ENCODE measurements at regions not wholly inside any gene's neighbourhood (a gene's known extent, or its start where the extent isn't known, plus 50 kb on each side); places are given as distances from the start of the nearest gene placed in this dataset.

GRCh38 chr1:106266786-106267185 lies 789.7 kb upstream of the PRMT6 start:
- no peak overlapping the region for H3K27ac ChIP-seq (ENCODE audit: low read length)
- H3K4me3 ChIP-seq (ENCODE audit: low read depth in 1 of 2, low read length in 2 of 2): no peak overlapping the region
- peaks cover 0 to 4% of the 10 kb centered on the region in 2 donors for H3K9me3 ChIP-seq (ENCODE audit: control insufficient read depth in 1 of 2, low read length in 2 of 2)
- H3K4me1 ChIP-seq (ENCODE audit: control insufficient read depth in 1 of 2, insufficient read depth in 2 of 2, low read length in 2 of 2): no peaks in the 10 kb centered on the region
- H3K36me3 ChIP-seq (ENCODE audit: control insufficient read depth in 1 of 2, insufficient read depth in 2 of 2, low read length in 2 of 2): no peaks in the 10 kb centered on the region
- no peaks in the 10 kb centered on the region for H3K27me3 ChIP-seq (ENCODE audit: low read depth, low read length)

GRCh38 chr1:106268070-106268469 lies 788.4 kb upstream of the PRMT6 start:
- no peaks in the 10 kb centered on the region for H3K27me3 ChIP-seq (ENCODE audit: low read depth, low read length)
- H3K36me3 ChIP-seq (ENCODE audit: control insufficient read depth in 1 of 2, insufficient read depth in 2 of 2, low read length in 2 of 2): no peaks in the 10 kb centered on the region
- H3K27ac ChIP-seq (ENCODE audit: low read length): no peak overlapping the region
- H3K9me3 ChIP-seq (ENCODE audit: control insufficient read depth in 1 of 2, low read length in 2 of 2): peaks cover 0 to 4% of the 10 kb centered on the region in 2 donors
- no peaks in the 10 kb centered on the region for H3K4me1 ChIP-seq (ENCODE audit: control insufficient read depth in 1 of 2, insufficient read depth in 2 of 2, low read length in 2 of 2)
- H3K4me3 ChIP-seq (ENCODE audit: low read depth in 1 of 2, low read length in 2 of 2): no peak overlapping the region

- no peaks in the 10 kb centered on the region for H3K27me3 ChIP-seq (ENCODE audit: low read depth, low read length)
- H3K27ac ChIP-seq (ENCODE audit: low read length): no peak overlapping the region
- H3K4me3 ChIP-seq (ENCODE audit: low read depth in 1 of 2, low read length in 2 of 2): no peak overlapping the region
- peaks cover 1 to 2% of the 10 kb centered on the region in 2 donors for H3K9me3 ChIP-seq (ENCODE audit: control insufficient read depth in 1 of 2, low read length in 2 of 2)
- H3K36me3 ChIP-seq (ENCODE audit: control insufficient read depth in 1 of 2, insufficient read depth in 2 of 2, low read length in 2 of 2): no peaks in the 10 kb centered on the region
- no peaks in the 10 kb centered on the region for H3K4me1 ChIP-seq (ENCODE audit: control insufficient read depth in 1 of 2, insufficient read depth in 2 of 2, low read length in 2 of 2)
These were observed 779.6 kb upstream of the PRMT6 start for GRCh38 chr1:106276871-106277270.

GRCh38 chr1:106277786-106278185 lies 778.7 kb upstream of the PRMT6 start:
- peaks cover 2 to 4% of the 10 kb centered on the region in 2 donors for H3K9me3 ChIP-seq (ENCODE audit: control insufficient read depth in 1 of 2, low read length in 2 of 2)
- H3K27ac ChIP-seq (ENCODE audit: low read length): no peak overlapping the region
- no peak overlapping the region for H3K4me3 ChIP-seq (ENCODE audit: low read depth in 1 of 2, low read length in 2 of 2)
- no peaks in the 10 kb centered on the region for H3K27me3 ChIP-seq (ENCODE audit: low read depth, low read length)
- no peaks in the 10 kb centered on the region for H3K4me1 ChIP-seq (ENCODE audit: control insufficient read depth in 1 of 2, insufficient read depth in 2 of 2, low read length in 2 of 2)
- no peaks in the 10 kb centered on the region for H3K36me3 ChIP-seq (ENCODE audit: control insufficient read depth in 1 of 2, insufficient read depth in 2 of 2, low read length in 2 of 2)

DNA sequence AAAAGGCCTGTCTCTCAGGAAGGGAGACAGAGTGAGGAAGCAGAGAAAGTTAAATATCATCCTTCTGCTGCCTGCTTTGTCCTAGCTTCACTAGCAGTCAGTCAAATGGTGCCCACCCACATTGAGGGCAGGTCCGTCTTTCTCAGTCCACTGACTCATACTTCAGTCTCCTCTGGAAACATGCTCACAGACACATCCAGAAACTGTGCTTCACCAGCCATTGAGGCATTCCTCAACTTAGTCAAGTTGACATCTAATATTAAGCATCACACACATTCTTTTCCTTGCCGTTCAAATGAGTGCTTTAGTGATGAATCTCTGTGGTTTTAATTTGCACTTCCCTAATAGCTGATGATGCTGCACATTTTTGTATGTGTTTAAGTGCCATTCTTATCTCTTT lies 777.8 kb upstream of the PRMT6 start:
- H3K9me3 ChIP-seq (ENCODE audit: control insufficient read depth in 1 of 2, low read length in 2 of 2): peaks cover 2 to 4% of the 10 kb centered on the region in 2 donors
- H3K27ac ChIP-seq (ENCODE audit: low read length): no peak overlapping the region
- H3K27me3 ChIP-seq (ENCODE audit: low read depth, low read length): no peaks in the 10 kb centered on the region
- H3K4me1 ChIP-seq (ENCODE audit: control insufficient read depth in 1 of 2, insufficient read depth in 2 of 2, low read length in 2 of 2): no peaks in the 10 kb centered on the region
- no peaks in the 10 kb centered on the region for H3K36me3 ChIP-seq (ENCODE audit: control insufficient read depth in 1 of 2, insufficient read depth in 2 of 2, low read length in 2 of 2)
- H3K4me3 ChIP-seq (ENCODE audit: low read depth in 1 of 2, low read length in 2 of 2): no peak overlapping the region

GRCh38 chr1:106289265-106289928 lies 767.1 kb upstream of the PRMT6 start:
- Histone ChIP-seq H3K9me3 (ENCODE audit: control insufficient read depth in 1 of 2, low read length in 2 of 2) (no peaks in the 10 kb centered on the region), H3K36me3 (ENCODE audit: control insufficient read depth in 1 of 2, insufficient read depth in 2 of 2, low read length in 2 of 2) (no peaks in the 10 kb centered on the region), H3K4me3 (ENCODE audit: low read depth in 1 of 2, low read length in 2 of 2) (no peak overlapping the region), H3K27ac (ENCODE audit: low read length) (no peak overlapping the region), H3K4me1 (ENCODE audit: control insufficient read depth in 1 of 2, insufficient read depth in 2 of 2, low read length in 2 of 2) (no peaks in the 10 kb centered on the region), H3K27me3 (ENCODE audit: low read depth, low read length) (no peaks in the 10 kb centered on the region)

DNA sequence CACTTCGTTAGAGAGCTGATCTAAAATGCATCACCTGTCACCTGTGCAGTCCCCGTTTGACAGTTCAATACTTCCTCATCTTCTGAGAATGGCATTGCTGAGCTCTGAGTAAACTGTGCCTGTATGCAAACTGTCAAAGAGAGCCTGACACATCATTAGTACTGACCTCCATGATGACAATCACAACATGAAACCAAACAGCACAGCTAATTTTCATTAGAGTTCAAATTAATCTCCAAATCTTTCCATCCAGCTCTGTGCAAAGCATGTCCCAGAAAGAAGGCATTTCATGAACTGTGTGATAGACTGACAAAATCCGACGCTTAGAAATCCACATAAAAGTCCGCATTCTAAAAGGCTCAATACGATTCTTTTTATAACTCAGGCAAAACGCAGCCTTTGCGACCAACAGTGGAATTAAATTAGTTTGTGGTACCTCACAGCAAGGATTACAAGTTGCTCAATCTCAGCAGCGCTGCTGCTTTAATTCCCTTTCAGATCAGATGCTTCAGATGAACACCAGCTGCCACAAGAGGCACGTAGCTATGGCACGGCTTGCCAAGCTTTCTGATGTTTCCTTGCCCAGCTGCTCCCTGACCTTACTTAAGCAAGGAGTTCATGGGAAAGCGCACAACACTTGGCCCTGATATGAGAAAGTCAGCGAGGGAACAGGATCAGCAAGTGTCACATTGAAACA lies 765.5 kb upstream of the PRMT6 start:
- H3K4me3 ChIP-seq (ENCODE audit: low read depth in 1 of 2, low read length in 2 of 2): no peak overlapping the region
- no peaks in the 10 kb centered on the region for H3K9me3 ChIP-seq (ENCODE audit: control insufficient read depth in 1 of 2, low read length in 2 of 2)
- no peaks in the 10 kb centered on the region for H3K27me3 ChIP-seq (ENCODE audit: low read depth, low read length)
- no peaks in the 10 kb centered on the region for H3K36me3 ChIP-seq (ENCODE audit: control insufficient read depth in 1 of 2, insufficient read depth in 2 of 2, low read length in 2 of 2)
- no peaks in the 10 kb centered on the region for H3K4me1 ChIP-seq (ENCODE audit: control insufficient read depth in 1 of 2, insufficient read depth in 2 of 2, low read length in 2 of 2)
- H3K27ac ChIP-seq (ENCODE audit: low read length): no peak overlapping the region

GRCh38 chr1:106292130-106292529 lies 764.3 kb upstream of the PRMT6 start:
- Histone ChIP-seq H3K27ac (ENCODE audit: low read length) (no peak overlapping the region), H3K27me3 (ENCODE audit: low read depth, low read length) (no peaks in the 10 kb centered on the region), H3K9me3 (ENCODE audit: control insufficient read depth in 1 of 2, low read length in 2 of 2) (no peaks in the 10 kb centered on the region), H3K4me1 (ENCODE audit: control insufficient read depth in 1 of 2, insufficient read depth in 2 of 2, low read length in 2 of 2) (no peaks in the 10 kb centered on the region), H3K36me3 (ENCODE audit: control insufficient read depth in 1 of 2, insufficient read depth in 2 of 2, low read length in 2 of 2) (no peaks in the 10 kb centered on the region), H3K4me3 (ENCODE audit: low read depth in 1 of 2, low read length in 2 of 2) (no peak overlapping the region)

DNA sequence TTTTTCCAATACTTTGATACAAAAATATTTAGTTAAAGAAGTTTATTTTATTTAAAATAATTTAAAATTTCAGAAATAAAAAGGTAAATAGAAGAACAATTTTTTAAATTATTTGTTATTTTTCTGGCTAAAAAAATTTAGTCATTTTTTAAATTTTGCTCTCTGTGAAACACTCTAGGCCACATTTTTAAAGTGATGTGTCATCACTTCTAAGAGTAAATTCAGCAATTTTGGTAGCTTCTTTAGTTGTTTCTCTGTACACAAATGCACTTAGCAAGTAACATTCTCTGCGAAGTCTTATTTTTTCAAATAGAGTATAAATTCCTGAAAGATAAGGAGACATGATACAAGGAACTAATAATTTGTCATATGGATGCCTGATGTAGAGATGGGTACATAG lies 760.0 kb upstream of the PRMT6 start:
- H3K4me1 ChIP-seq (ENCODE audit: control insufficient read depth in 1 of 2, insufficient read depth in 2 of 2, low read length in 2 of 2): no peaks in the 10 kb centered on the region
- H3K36me3 ChIP-seq (ENCODE audit: control insufficient read depth in 1 of 2, insufficient read depth in 2 of 2, low read length in 2 of 2): no peaks in the 10 kb centered on the region
- no peak overlapping the region for H3K27ac ChIP-seq (ENCODE audit: low read length)
- no peaks in the 10 kb centered on the region for H3K27me3 ChIP-seq (ENCODE audit: low read depth, low read length)
- no peaks in the 10 kb centered on the region for H3K9me3 ChIP-seq (ENCODE audit: control insufficient read depth in 1 of 2, low read length in 2 of 2)
- no peak overlapping the region for H3K4me3 ChIP-seq (ENCODE audit: low read depth in 1 of 2, low read length in 2 of 2)

DNA sequence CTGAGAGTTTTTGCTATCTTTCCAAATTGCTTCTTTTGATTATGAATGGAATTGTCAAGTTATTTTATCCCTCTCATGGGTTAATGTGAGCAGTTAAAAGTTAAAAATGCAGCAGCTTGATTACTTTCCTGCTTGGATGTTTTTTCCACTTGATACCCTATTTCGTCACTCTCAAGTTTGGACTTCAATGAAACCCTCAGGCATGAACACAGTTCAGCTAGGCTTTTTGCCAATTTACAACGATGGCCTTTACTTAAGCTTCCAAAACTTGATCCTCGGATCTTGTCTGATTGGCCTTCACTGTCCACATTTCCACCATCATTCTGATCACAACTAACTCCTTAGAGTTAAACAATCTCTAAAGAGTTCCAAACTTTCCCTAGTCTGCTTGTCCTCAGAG lies 752.4 kb upstream of the PRMT6 start:
- Histone ChIP-seq H3K27me3 (ENCODE audit: low read depth, low read length) (no peaks in the 10 kb centered on the region), H3K36me3 (ENCODE audit: control insufficient read depth in 1 of 2, insufficient read depth in 2 of 2, low read length in 2 of 2) (no peaks in the 10 kb centered on the region), H3K9me3 (ENCODE audit: control insufficient read depth in 1 of 2, low read length in 2 of 2) (peaks cover 9 to 11% of the 10 kb centered on the region in 2 donors), H3K4me1 (ENCODE audit: control insufficient read depth in 1 of 2, insufficient read depth in 2 of 2, low read length in 2 of 2) (no peaks in the 10 kb centered on the region), H3K27ac (ENCODE audit: low read length) (no peak overlapping the region), H3K4me3 (ENCODE audit: low read depth in 1 of 2, low read length in 2 of 2) (no peak overlapping the region)

GRCh38 chr1:106319612-106320011 lies 736.9 kb upstream of the PRMT6 start:
- H3K4me1 ChIP-seq (ENCODE audit: control insufficient read depth in 1 of 2, insufficient read depth in 2 of 2, low read length in 2 of 2): peaks cover 0 to 5% of the 10 kb centered on the region in 2 donors
- no peak overlapping the region for H3K27ac ChIP-seq (ENCODE audit: low read length)

GRCh38 chr1:106325600-106325999 lies 730.9 kb upstream of the PRMT6 start:
- peaks cover 0 to 2% of the 10 kb centered on the region in 2 donors for H3K9me3 ChIP-seq (ENCODE audit: control insufficient read depth in 1 of 2, low read length in 2 of 2)
- peaks cover 0 to 5% of the 10 kb centered on the region in 2 donors for H3K4me1 ChIP-seq (ENCODE audit: control insufficient read depth in 1 of 2, insufficient read depth in 2 of 2, low read length in 2 of 2)
- no peaks in the 10 kb centered on the region for H3K27me3 ChIP-seq (ENCODE audit: low read depth, low read length)
- no peak overlapping the region for H3K27ac ChIP-seq (ENCODE audit: low read length)
- H3K36me3 ChIP-seq (ENCODE audit: control insufficient read depth in 1 of 2, insufficient read depth in 2 of 2, low read length in 2 of 2): no peaks in the 10 kb centered on the region
- H3K4me3 ChIP-seq (ENCODE audit: low read depth in 1 of 2, low read length in 2 of 2): no peak overlapping the region

More at GRCh38 chr1:106319612-106320011, 736.9 kb upstream of the PRMT6 start:
- no peaks in the 10 kb centered on the region for H3K27me3 ChIP-seq (ENCODE audit: low read depth, low read length)
- H3K4me3 ChIP-seq (ENCODE audit: low read depth in 1 of 2, low read length in 2 of 2): no peak overlapping the region
- H3K36me3 ChIP-seq (ENCODE audit: control insufficient read depth in 1 of 2, insufficient read depth in 2 of 2, low read length in 2 of 2): no peaks in the 10 kb centered on the region
- peaks cover 0 to 4% of the 10 kb centered on the region in 2 donors for H3K9me3 ChIP-seq (ENCODE audit: control insufficient read depth in 1 of 2, low read length in 2 of 2)
